ACC112 (cell line): ENCODE measurements at regions not wholly inside any gene's neighbourhood (a gene's known extent, or its start where the extent isn't known, plus 50 kb on each side); places are given as distances from the start of the nearest gene placed in this dataset.

Experiments
- H2AFZ ChIP-seq: fragments of 200-600 bp; sonication (generic); one replicate; pipeline ENCODE4 v1.6.0; 2017; ENCODE audit warnings: antibody characterized with exemption, low read length; ENCODE audit not compliant: unreplicated experiment
- H3K27ac ChIP-seq: fragments of 200-600 bp; sonication (generic); 2 replicates; pipeline ENCODE4 v1.5.1; 2014; ENCODE audit warnings: low read depth, mild to moderate bottlenecking, antibody characterized with exemption, low read length, moderate library complexity
- H3K27me3 ChIP-seq: fragments of 200-600 bp; sonication (generic); 2 replicates; pipeline ENCODE4 v1.6.1; 2014; ENCODE audit warnings: mild to moderate bottlenecking, antibody characterized with exemption, low read length, moderate library complexity, mixed read lengths; ENCODE audit not compliant: insufficient read depth
- H3K36me3 ChIP-seq: fragments of 200-600 bp; sonication (generic); 2 replicates; pipeline ENCODE4 v1.6.1; 2016; ENCODE audit warnings: mild to moderate bottlenecking, antibody characterized with exemption, low read length, moderate library complexity, mixed read lengths; ENCODE audit not compliant: insufficient read depth
- H3K4me1 ChIP-seq: fragments of 200-600 bp; sonication (generic); one replicate; pipeline ENCODE4 v1.6.1; 2016; ENCODE audit warnings: low read length, mixed read lengths; ENCODE audit not compliant: insufficient read depth, unreplicated experiment, control insufficient read depth
- H3K4me3 ChIP-seq: fragments of 200-600 bp; sonication (generic); 2 replicates; pipeline ENCODE4 v1.5.1; 2014; ENCODE audit warnings: mild to moderate bottlenecking, low read depth, low read length
- H3K79me2 ChIP-seq: fragments of 200-600 bp; sonication (generic); one replicate; pipeline ENCODE4 v1.6.0; 2016; ENCODE audit warnings: low read length; ENCODE audit not compliant: control insufficient read depth, unreplicated experiment, insufficient read depth

- H3K4me3 ChIP-seq, result no peak overlapping the region
- H3K4me1 ChIP-seq, result no peaks in the 10 kb centered on the region
- H3K79me2 ChIP-seq, result no peaks in the 10 kb centered on the region
- no peaks in the 10 kb centered on the region for H3K36me3 ChIP-seq
- no peak overlapping the region for H2AFZ ChIP-seq
- no peaks in the 10 kb centered on the region for H3K27me3 ChIP-seq
- H3K27ac ChIP-seq, result no peak overlapping the region
Observed at GRCh38 chr21:18970941-18971340, 567.4 kb upstream of the TMPRSS15 start.

GRCh38 chr21:18985584-18985983 is 582.0 kb upstream of the TMPRSS15 start:
- no peak overlapping the region for H2AFZ ChIP-seq
- H3K36me3 ChIP-seq, result no peaks in the 10 kb centered on the region
- H3K79me2 ChIP-seq, result no peaks in the 10 kb centered on the region
- H3K27me3 ChIP-seq, result no peaks in the 10 kb centered on the region
- no peaks in the 10 kb centered on the region for H3K4me1 ChIP-seq
- H3K4me3 ChIP-seq, result no peak overlapping the region
- H3K27ac ChIP-seq, result no peak overlapping the region

GRCh38 chr21:18986197-18986596 is 582.6 kb upstream of the TMPRSS15 start:
- no peaks in the 10 kb centered on the region for H3K79me2 ChIP-seq
- no peak overlapping the region for H3K27ac ChIP-seq
- H3K27me3 ChIP-seq, result no peaks in the 10 kb centered on the region
- no peaks in the 10 kb centered on the region for H3K36me3 ChIP-seq
- no peak overlapping the region for H2AFZ ChIP-seq
- no peaks in the 10 kb centered on the region for H3K4me1 ChIP-seq
- H3K4me3 ChIP-seq, result no peak overlapping the region

GRCh38 chr21:18987520-18988026 is 584.0 kb upstream of the TMPRSS15 start:
- Histone ChIP-seq H3K4me3 (no peak overlapping the region), H2AFZ (no peak overlapping the region), H3K27me3 (no peaks in the 10 kb centered on the region), H3K27ac (no peak overlapping the region), H3K4me1 (no peaks in the 10 kb centered on the region), H3K79me2 (no peaks in the 10 kb centered on the region), H3K36me3 (no peaks in the 10 kb centered on the region)

GRCh38 chr21:18989953-18990495 is 586.4 kb upstream of the TMPRSS15 start:
- no peak overlapping the region for H3K27ac ChIP-seq
- H3K4me1 ChIP-seq, result no peaks in the 10 kb centered on the region
- no peaks in the 10 kb centered on the region for H3K79me2 ChIP-seq
- H3K36me3 ChIP-seq, result no peaks in the 10 kb centered on the region
- no peaks in the 10 kb centered on the region for H3K27me3 ChIP-seq
- no peak overlapping the region for H3K4me3 ChIP-seq
- no peak overlapping the region for H2AFZ ChIP-seq

- no peak overlapping the region for H3K4me3 ChIP-seq
- no peaks in the 10 kb centered on the region for H3K79me2 ChIP-seq
- no peaks in the 10 kb centered on the region for H3K36me3 ChIP-seq
- H3K27me3 ChIP-seq, result no peaks in the 10 kb centered on the region
- H3K4me1 ChIP-seq, result no peaks in the 10 kb centered on the region
- no peak overlapping the region for H3K27ac ChIP-seq
- no peak overlapping the region for H2AFZ ChIP-seq
Observed at GRCh38 chr21:18991846-18992245, 588.3 kb upstream of the TMPRSS15 start.

GRCh38 chr21:19010251-19010650 is 606.7 kb upstream of the TMPRSS15 start:
- H2AFZ ChIP-seq, result no peak overlapping the region
- no peak overlapping the region for H3K4me3 ChIP-seq
- no peaks in the 10 kb centered on the region for H3K27me3 ChIP-seq
- no peak overlapping the region for H3K27ac ChIP-seq
- no peaks in the 10 kb centered on the region for H3K36me3 ChIP-seq
- no peaks in the 10 kb centered on the region for H3K79me2 ChIP-seq
- H3K4me1 ChIP-seq, result no peaks in the 10 kb centered on the region

GRCh38 chr21:19010996-19011395 is 607.4 kb upstream of the TMPRSS15 start:
- Histone ChIP-seq H3K27ac (no peak overlapping the region), H2AFZ (no peak overlapping the region), H3K4me1 (no peaks in the 10 kb centered on the region), H3K79me2 (no peaks in the 10 kb centered on the region), H3K27me3 (no peaks in the 10 kb centered on the region), H3K4me3 (no peak overlapping the region), H3K36me3 (no peaks in the 10 kb centered on the region)

- no peak overlapping the region for H2AFZ ChIP-seq
- H3K36me3 ChIP-seq, result no peaks in the 10 kb centered on the region
- H3K4me3 ChIP-seq, result no peak overlapping the region
- H3K27ac ChIP-seq, result no peak overlapping the region
- H3K27me3 ChIP-seq, result no peaks in the 10 kb centered on the region
- H3K79me2 ChIP-seq, result no peaks in the 10 kb centered on the region
- no peaks in the 10 kb centered on the region for H3K4me1 ChIP-seq
Observed at GRCh38 chr21:19011451-19011850, 607.9 kb upstream of the TMPRSS15 start.

GRCh38 chr21:19013916-19014315 is 610.3 kb upstream of the TMPRSS15 start:
- Histone ChIP-seq H2AFZ (no peak overlapping the region), H3K79me2 (no peaks in the 10 kb centered on the region), H3K4me3 (no peak overlapping the region), H3K27me3 (no peaks in the 10 kb centered on the region), H3K36me3 (no peaks in the 10 kb centered on the region), H3K27ac (no peak overlapping the region), H3K4me1 (no peaks in the 10 kb centered on the region)

- Histone ChIP-seq H3K27ac (no peak overlapping the region), H3K79me2 (no peaks in the 10 kb centered on the region), H3K27me3 (no peaks in the 10 kb centered on the region), H3K4me1 (no peaks in the 10 kb centered on the region), H3K36me3 (no peaks in the 10 kb centered on the region), H3K4me3 (no peak overlapping the region), H2AFZ (no peak overlapping the region)
Observed at GRCh38 chr21:19018529-19018928, 614.9 kb upstream of the TMPRSS15 start.
